ENCODE measurements at regions not wholly inside any gene's neighbourhood (a gene's known extent, or its start where the extent isn't known, plus 50 kb on each side); places are given as distances from the start of the nearest gene placed in this dataset.

GRCh38 chr7:142409471-142409870 is 151.6 kb upstream of the PRSS58 start:
- TF ChIP-seq CTCF (conservative IDR thresholded peaks at IDR 0.05), result no peak
- no peak for TF ChIP-seq ZFX (IDR thresholded peaks at IDR 0.05)
